GM19328 (cell line): ENCODE measurements at regions not wholly inside any gene's neighbourhood (a gene's known extent, or its start where the extent isn't known, plus 50 kb on each side); places are given as distances from the start of the nearest gene placed in this dataset.
"Not testable (repeated sequence)": the region's sequence is repeated elsewhere in the genome, so short reads cannot be mapped to it uniquely, and the experiment has no call there.

Experiments used
- ATAC-seq: cut with Tn5 transposase; IDR thresholded peaks from one replicate; pipeline ENCODE4 v1.9.1; 2021; ENCODE audit warnings: mild to moderate bottlenecking, moderate library complexity; ENCODE audit not compliant: unreplicated experiment

DNA sequence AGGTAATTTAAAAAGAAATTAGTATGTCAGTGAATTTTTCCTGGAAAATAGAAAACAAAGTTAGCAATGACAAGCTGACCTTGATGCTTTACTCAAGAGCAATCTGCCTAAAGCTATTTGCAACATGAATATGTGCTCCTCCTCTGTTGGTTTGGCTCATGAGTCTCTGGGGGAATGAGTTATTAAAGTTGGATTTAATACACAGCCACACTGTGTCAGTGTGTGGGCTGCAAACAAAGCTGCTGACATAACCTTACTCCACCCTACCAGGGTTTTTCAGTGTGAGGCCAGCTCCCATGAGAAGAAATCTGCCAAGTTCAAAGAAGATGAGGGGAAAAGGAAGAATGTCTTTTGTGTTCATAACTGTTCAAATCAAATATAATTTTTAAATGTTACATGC, 280.5 kb downstream of the TLL1 start:
- no peak for ATAC-seq

DNA sequence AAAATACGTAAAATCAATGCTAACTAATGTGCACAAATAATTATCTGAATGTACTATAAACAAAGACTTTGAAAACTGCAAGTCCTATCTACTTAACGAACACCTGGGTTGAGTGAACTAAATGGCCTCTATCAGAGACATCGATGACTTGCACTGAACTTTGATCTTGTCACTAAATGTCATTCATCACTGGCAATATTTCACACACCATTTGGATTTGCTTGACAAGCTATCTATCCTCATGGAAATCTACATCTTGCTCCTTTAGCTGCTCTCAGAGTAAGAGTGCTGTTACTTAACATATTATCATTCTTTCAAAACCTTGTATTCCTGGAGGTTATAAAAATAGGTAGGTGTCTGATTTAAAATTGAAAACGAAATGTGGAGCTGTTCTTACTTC, 289.3 kb downstream of the TLL1 start:
- ATAC-seq: no peak

GRCh38 chr4:166165829-166166420, 292.9 kb downstream of the TLL1 start:
- peak; percentile 98 for ATAC-seq

DNA sequence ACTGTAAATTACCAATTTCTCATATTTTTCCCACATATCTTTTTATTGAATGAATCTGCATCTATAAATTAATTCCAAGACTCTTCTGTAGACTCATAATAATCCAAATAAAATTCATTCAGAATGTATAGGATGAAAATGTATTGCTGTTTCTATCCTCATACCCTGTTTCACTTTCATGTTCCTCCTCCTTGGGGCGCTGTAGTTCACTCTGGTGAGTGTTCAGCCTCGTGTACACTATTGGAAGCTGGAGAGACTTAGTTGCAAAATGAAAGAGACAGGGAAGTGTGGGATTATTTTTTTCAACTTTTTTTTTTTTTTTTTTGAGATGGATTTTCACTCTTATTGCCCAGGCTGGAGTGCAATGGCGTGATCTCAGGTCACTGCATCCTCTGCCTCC, 296.1 kb downstream of the TLL1 start:
- no peak for ATAC-seq

DNA sequence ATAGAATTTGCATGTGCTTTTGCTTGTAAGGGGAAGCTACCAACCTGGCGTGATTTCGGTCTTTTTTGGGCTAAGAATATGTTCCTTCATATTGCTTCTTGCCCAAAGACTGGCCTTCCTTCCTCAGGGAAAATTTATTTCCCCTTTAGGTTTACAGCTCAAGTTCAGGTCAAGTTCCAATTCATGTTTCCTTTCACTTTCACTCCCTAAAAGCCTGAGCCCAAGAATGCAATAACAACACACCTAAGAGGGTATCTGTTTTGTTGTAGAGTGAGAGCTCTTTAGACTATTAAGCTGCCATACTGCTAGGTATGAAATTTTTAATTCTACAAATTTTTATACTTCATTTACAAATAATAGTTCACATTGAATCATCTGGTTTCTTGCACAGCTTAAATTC, 299.6 kb downstream of the TLL1 start:
- no peak for ATAC-seq

DNA sequence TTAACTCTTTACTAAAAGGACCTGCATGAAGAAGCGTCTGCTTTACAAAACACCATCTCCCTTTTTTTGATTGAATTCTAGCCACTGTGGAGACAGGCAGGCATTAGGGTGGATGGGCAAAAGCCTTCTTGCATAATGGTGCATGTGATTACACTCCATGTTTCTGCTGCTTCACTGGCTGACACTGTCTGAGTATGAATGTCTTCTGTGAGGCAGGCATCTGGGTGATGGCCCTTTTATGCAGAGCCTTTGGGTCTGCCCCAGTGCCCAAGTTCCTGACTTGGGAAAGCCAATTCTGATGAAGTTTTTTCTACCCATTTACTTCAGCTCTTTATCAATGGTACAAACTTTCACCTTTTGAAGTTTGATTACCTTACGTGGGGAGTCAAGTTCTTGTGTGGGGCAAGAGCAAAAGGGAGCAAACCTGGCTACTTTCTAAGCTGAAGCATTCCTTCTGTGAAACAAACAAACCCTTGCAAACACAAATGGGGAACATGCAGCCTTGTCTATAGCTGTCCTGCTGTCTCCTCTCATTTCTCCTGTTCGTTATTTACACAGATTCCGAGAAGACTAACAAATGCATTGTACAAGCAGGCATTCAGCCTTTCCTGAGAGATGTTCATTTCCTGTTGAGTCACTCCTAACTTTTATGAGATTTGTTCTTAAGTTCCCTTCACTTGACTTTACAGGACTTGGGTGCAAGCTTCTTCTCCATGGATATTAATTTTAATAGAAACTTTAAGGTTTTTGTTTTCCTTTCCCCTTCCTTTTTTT, 301.9 kb downstream of the TLL1 start:
- ATAC-seq: no peak

GRCh38 chr4:166182145-166182544, 309.1 kb downstream of the TLL1 start:
- ATAC-seq: no peak

GRCh38 chr4:166195101-166195500, 322.1 kb downstream of the TLL1 start:
- ATAC-seq: no peak

- no peak for ATAC-seq
Observed at GRCh38 chr4:166197166-166197565, 324.1 kb downstream of the TLL1 start.

DNA sequence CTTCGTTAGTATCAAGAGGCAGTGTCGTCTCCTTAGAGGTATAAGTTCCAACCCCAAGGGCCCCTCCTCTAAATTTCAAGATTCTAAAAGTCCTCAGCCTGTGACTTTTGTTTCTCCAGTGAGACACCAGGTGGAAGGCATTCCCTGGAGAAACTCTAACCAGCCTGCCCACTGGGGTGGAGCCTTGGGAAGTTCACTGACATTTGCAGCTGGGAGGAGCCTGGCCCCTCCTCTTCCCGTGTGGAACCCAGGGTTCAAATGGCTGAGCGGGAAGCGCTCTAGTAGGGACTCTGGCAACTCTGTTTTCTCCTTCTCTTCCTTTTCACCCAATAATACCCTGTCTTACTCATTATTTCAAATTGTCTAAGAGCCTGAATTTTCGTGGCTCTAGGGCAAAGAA, 325.0 kb downstream of the TLL1 start:
- no peak for ATAC-seq

DNA sequence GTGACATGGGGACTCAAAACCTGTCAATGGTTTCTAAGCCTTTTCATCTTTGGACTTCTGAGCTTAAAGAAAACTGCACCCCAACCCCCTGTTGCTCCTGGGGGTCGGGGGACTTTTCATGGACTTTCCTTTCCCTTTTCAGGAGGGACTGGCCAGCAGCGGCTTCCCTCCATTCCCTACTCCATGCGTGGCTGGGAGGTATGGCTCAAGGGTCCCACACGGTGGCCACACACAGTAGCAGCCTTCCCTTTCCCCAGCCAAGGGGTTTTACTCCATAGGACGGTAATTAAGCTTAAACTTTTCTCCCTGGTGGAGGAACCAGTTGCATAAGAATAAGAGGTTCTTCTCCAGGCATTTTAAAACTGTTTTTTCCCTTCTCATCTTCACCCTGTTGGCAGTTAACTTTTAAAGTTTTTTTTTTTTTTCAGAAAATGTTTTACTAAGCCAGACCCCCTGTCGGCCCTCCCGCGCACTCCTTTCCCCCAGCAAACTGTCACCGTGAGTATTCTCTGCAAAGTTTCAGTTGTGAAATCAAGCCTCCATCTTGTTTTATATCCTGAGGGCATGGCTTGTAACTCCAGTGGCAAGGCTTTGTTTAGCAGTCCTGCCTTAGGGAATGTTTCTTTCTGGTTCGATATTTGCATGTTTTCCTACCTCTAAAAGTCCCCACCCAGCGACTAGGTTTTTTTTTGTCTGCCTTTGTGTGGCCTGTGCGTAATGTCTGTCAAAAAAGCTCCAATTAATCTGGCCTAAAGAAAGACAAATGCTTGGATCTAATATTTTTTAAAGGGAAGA, 325.7 kb downstream of the TLL1 start:
- ATAC-seq: no peak

DNA sequence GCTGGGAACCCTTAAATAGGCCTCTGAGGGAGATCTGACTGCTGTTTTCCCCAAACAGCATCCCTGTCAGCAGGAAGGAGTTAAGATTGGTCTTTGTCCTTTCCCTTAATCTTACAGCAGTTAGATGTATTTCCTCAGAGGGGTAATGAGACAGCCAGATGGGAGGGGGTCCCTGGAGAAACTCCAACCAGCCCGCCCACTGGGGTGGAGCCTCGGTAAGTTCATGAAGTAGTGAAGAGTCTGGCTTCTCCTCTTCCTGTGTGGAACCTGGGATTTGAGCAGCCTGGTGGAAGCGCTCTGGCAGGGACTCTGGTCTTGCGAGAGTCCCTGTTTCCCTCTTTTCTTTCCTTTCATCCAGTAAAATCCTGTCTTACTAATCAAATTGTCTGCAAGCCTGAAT, 330.0 kb downstream of the TLL1 start:
- ATAC-seq: no peak

- not testable (repeated sequence) for ATAC-seq
Observed at GRCh38 chr4:166212326-166212725, 339.3 kb downstream of the TLL1 start.

DNA sequence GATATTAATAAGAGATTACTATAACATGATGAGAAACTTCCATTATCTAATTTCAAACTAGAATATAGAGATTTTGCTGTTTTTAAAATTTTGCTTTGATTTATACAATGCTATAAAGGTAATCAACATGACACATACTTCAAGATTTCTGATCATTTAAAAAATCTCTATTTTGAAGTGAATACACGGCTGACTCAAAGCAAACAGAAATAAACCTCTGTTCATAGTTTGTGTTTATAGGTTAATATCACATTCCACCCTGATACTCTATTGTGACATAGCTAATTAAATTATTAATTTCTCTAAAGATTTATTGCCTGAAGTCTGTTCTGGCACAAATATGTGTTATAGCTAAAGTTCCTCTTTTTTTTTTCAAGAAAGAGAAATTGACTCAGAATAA, 349.2 kb downstream of the TLL1 start:
- ATAC-seq: no peak

DNA sequence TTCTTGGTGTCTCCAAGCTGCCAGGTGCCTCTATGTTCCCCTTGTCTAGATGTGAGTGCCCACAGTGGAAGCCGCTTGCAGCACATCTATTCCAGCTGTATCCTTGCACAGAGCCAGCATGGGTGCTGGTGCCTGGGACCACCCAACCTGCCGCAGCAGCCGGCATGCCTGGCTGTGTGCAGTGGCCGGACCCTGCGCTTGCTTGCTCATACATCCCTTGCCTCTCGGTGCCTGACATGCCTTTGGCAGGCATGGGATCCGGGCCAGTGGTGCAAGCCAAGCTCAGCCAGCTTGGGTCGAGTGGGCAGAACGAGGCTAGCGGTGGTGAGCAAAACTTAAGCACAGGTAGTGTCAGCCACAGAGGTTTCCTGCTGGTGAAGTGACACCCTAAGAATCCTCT, 355.1 kb downstream of the TLL1 start:
- no peak for ATAC-seq

DNA sequence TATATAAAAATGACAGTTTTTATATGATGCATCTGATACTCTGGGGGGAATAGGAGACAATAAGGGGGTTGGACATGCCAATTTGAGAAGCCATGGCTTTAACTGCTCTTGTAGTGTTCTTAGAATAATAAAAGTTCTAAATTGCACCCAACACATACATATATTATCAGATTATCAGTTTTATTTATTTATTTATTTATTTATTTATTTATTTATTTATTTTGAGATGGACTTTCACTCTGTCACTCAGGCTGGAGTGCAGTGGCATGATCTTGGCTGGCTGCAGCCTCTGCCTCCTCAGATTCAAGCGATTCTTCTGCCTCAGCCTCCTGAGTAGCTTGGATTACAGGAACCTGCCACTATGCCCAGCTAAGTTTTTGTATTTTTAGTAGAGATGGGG, 356.8 kb downstream of the TLL1 start:
- ATAC-seq: no peak

- ATAC-seq: no peak
Observed at GRCh38 chr4:166230841-166231240, 357.8 kb downstream of the TLL1 start.

- ATAC-seq: no peak
Observed at GRCh38 chr4:166239354-166239753, 366.3 kb downstream of the TLL1 start.

- ATAC-seq: no peak
Observed at GRCh38 chr4:166252487-166253402, 379.7 kb downstream of the TLL1 start.

DNA sequence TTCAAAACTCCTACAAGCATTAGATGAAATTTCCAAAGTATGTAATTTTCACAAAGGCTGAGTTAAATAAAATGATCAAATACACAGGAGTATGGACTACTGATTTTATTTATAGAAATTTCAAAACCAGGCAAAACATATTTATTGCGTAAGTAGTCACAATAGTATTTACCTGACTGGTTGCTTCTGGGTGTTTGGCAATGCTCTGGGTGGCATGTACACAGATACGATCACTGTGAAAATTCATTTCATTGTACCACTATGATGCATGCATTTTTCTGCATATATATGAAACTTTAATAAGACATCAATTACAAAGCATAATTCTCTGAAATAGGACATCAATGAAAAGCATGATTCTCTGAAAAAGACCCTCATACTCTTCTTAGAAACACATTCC, 384.2 kb downstream of the TLL1 start:
- ATAC-seq: no peak

- no peak for ATAC-seq
Observed at GRCh38 chr4:166257891-166258290, 384.9 kb downstream of the TLL1 start.
